ENCODE measurements at regions not wholly inside any gene's neighbourhood (a gene's known extent, or its start where the extent isn't known, plus 50 kb on each side); places are given as distances from the start of the nearest gene placed in this dataset.

DNA sequence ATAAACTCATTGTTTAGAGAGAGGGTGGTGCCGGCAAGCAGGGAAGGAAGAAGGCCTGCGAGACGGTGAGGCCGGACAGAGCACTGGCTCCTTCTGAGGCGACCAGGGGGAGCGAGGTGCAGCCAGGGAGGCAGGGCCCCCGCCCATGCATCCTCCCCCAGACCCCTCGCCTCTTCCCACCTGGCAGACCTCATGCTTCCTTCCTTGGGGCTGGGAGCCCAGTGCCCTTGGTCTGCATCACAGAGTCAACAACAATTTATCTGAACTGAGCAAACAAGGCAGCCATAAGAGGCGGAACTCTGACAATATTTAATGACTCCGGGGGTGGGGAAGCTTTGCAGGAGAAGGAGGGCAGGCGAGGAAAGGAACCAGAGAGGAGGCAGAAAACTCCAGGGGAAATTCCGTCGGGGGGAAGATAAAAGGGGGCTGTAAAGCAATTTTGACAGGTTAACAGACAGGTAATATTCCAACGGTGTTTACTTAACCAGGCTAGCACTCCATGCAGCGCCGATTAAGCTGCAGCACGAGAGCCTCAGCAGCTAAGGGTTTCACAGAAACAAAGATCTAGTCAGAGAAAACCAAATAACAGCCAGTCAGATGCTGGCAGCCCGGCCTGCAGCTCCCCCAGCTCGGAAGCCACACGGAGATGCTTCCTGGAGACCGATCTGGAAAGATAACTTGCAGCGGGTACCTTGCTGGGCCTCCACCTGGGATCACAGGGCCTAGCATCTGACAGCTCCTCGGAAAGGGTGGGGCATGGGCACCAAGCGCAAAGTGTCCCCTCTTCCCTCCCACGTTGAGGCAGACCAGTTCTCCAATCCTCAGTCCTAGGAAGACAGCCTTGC, 398.2 kb downstream of the SOX9 start:
- TF ChIP-seq RARB (CRISPR knock-in tag; IDR thresholded peaks at IDR 0.05) (no peak), CTCF (IDR thresholded peaks at IDR 0.05) (no peak), POLR2A (IDR thresholded peaks at IDR 0.05; ENCODE audit: low read length) (no peak), RFX5 (IDR thresholded peaks at IDR 0.05) (no peak), EP300 (IDR thresholded peaks at IDR 0.05) (peak in 1 of 2 experiments; percentile 53; a peak in 1 of 5 replicates), FOSL2 (IDR thresholded peaks at IDR 0.05) (no peak), FOSL2 (CRISPR knock-in tag; IDR thresholded peaks at IDR 0.05) (no peak), CEBPB (IDR thresholded peaks at IDR 0.05) (no peak), SREBF2 (IDR thresholded peaks at IDR 0.05) (no peak)
- TF ChIP-seq, protein P1, sequence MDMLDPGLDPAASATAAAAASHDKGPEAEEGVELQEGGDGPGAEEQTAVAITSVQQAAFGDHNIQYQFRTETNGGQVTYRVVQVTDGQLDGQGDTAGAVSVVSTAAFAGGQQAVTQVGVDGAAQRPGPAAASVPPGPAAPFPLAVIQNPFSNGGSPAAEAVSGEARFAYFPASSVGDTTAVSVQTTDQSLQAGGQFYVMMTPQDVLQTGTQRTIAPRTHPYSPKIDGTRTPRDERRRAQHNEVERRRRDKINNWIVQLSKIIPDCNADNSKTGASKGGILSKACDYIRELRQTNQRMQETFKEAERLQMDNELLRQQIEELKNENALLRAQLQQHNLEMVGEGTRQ (IDR thresholded peaks at IDR 0.05): no peak
- TF ChIP-seq, protein P2, sequence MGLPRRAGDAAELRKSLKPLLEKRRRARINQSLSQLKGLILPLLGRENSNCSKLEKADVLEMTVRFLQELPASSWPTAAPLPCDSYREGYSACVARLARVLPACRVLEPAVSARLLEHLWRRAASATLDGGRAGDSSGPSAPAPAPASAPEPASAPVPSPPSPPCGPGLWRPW (IDR thresholded peaks at IDR 0.05): no peak
